ENCODE measurements at regions not wholly inside any gene's neighbourhood (a gene's known extent, or its start where the extent isn't known, plus 50 kb on each side); places are given as distances from the start of the nearest gene placed in this dataset.

DNA sequence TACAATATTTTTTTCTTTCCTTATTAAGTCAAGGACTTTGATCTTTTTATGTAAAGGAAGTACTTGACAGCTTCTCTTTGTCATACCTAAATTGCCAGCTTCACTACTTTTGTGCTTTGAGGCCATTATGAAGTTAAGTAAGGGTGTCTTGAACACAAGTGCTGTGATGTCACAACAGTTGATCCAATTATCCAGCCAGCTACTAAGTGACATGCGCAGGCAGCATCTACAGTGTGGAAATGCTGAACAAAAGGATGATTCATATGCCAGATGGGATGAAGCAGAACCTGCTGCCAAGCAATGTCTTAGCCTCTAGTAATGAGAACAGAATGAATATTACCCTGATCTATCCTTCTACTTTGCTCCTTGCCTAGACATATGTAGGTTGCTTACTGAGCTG lies 68.3 kb upstream of the TMEM244 start:
- H3K27me3 Mint-ChIP-seq, result peaks cover 6% of the 10 kb centered on the region
- no peaks in the 10 kb centered on the region for H3K4me1 Mint-ChIP-seq (ENCODE audit: low read depth)
- CTCF ChIA-PET, result interaction anchor here (1.3 kb wide), 2 partner anchors 10 to 155 kb away, joined by 3 to 4 read pairs; no protein-coding TSS in a partner anchor
- H3K27ac Mint-ChIP-seq, result no peak overlapping the region
- TF ChIP-seq, protein P1, sequence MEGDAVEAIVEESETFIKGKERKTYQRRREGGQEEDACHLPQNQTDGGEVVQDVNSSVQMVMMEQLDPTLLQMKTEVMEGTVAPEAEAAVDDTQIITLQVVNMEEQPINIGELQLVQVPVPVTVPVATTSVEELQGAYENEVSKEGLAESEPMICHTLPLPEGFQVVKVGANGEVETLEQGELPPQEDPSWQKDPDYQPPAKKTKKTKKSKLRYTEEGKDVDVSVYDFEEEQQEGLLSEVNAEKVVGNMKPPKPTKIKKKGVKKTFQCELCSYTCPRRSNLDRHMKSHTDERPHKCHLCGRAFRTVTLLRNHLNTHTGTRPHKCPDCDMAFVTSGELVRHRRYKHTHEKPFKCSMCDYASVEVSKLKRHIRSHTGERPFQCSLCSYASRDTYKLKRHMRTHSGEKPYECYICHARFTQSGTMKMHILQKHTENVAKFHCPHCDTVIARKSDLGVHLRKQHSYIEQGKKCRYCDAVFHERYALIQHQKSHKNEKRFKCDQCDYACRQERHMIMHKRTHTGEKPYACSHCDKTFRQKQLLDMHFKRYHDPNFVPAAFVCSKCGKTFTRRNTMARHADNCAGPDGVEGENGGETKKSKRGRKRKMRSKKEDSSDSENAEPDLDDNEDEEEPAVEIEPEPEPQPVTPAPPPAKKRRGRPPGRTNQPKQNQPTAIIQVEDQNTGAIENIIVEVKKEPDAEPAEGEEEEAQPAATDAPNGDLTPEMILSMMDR (IDR thresholded peaks at IDR 0.05), result no peak
- intact Hi-C loops (cut with micrococcal nuclease), result no loop called here
- no peaks in the 10 kb centered on the region for H3K36me3 Mint-ChIP-seq (ENCODE audit: low read depth)
- no peaks in the 10 kb centered on the region for H3K9me3 Mint-ChIP-seq
- no peak for ATAC-seq
- POLR2A ChIA-PET, result no interaction called here
- H3K4me3 Mint-ChIP-seq, result no peak overlapping the region
- DNase-seq, result no peak

DNA sequence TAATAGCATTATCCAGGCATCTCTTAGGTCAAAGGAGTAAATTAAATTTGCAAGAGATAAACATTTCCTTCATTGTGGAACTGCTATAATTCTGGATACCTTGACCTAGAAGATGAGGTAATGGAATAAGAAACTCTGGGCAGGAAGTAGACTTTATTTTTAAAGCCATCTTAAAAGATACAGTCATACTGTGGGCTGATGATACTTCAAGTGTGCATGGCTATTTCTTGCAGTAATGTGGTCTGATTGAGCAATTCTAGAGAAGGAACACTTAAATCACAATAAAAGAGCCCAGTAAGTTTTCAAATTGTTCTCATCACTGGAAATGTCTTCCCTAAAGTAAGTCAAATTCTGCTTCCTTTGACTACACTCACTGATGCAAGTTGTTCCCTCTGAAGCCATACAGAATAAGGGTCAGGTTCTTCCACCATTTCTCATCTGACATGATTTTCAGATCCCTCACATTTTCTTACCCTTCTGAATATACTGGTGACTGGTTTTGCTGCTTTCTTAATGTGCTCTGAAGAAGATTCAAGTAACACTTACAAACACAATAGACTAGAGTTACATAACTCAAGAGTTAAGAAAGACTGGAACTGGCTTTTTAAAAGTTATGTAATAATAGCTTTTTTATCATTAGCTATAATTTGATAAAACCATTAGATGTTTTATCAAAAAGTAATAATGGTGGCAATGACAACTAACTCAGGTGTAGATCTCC lies 62.6 kb upstream of the TMEM244 start:
- Mint-ChIP-seq H3K4me3 (no peak overlapping the region), H3K9me3 (no peaks in the 10 kb centered on the region), H3K4me1 (ENCODE audit: low read depth) (peaks cover 4% of the 10 kb centered on the region), H3K27ac (no peak overlapping the region), H3K36me3 (ENCODE audit: low read depth) (no peaks in the 10 kb centered on the region), H3K27me3 (peaks cover 4% of the 10 kb centered on the region)
- TF ChIP-seq, protein P1 (IDR thresholded peaks at IDR 0.05), result no peak
- no peak for DNase-seq
- ChIA-PET CTCF (interaction anchor here (1.4 kb wide), 1 partner anchor 13 kb away, joined by 3 read pairs; no protein-coding TSS in a partner anchor), POLR2A (no interaction called here)
- intact Hi-C loops (cut with micrococcal nuclease), result no loop called here
- ATAC-seq, result no peak

DNA sequence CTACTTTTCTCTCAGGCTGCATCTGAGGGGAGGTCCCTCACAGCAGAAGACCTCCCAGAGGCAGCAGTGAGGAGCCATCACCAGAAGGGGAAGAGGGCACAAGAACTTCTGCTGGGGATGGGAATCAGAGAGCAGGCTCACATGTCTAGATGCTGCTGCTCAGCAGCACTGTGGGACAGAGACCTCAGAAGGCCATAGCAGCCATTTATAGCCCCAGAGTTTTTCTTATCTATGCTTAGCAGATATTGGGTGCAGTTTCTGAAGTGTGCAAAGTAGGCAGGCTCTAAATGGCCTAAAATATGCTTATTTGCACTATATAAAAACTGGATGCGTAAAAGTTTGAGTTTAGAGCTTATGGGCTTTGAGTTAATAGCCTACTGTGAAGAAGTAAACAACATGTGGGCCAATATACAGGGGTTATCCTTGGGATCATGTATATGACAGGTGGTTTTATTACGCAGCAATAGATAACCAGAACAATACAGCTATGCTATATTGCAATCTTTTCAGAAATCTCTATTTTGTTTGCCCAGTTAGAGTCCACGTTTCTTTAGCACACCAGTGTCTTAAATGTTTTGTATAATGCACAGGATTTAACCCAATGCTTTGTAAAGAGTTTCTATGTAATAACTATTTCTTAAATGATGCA lies 60.2 kb upstream of the TMEM244 start:
- no peak for ATAC-seq
- H3K9me3 Mint-ChIP-seq, result no peaks in the 10 kb centered on the region
- H3K27me3 Mint-ChIP-seq, result no peaks in the 10 kb centered on the region
- TF ChIP-seq, protein P1 (IDR thresholded peaks at IDR 0.05), result no peak
- intact Hi-C loops (cut with micrococcal nuclease), result no loop called here
- no peak overlapping the region for H3K27ac Mint-ChIP-seq
- ChIA-PET CTCF (interaction anchor here (1.9 kb wide), 1 partner anchor 15 kb away, joined by 4 read pairs; no protein-coding TSS in a partner anchor), POLR2A (interaction anchor here (1.1 kb wide), 1 partner anchor 10 kb away, joined by 3 read pairs; no protein-coding TSS in a partner anchor)
- DNase-seq, result no peak
- no peaks in the 10 kb centered on the region for H3K36me3 Mint-ChIP-seq (ENCODE audit: low read depth)
- peaks cover 4% of the 10 kb centered on the region for H3K4me1 Mint-ChIP-seq (ENCODE audit: low read depth)
- H3K4me3 Mint-ChIP-seq, result no peak overlapping the region

GRCh38 chr6:129920103-129920798 lies 59.1 kb upstream of the TMEM244 start:
- Mint-ChIP-seq H3K27ac (no peak overlapping the region), H3K27me3 (no peaks in the 10 kb centered on the region), H3K4me3 (no peak overlapping the region), H3K36me3 (ENCODE audit: low read depth) (no peaks in the 10 kb centered on the region), H3K4me1 (ENCODE audit: low read depth) (peaks cover 4% of the 10 kb centered on the region), H3K9me3 (no peaks in the 10 kb centered on the region)
- POLR2A ChIA-PET, result no interaction called here
- intact Hi-C loops (cut with micrococcal nuclease), result no loop called here
- TF ChIP-seq, protein P1 (IDR thresholded peaks at IDR 0.05), result no peak
- DNase-seq, result no peak
- CTCF ChIA-PET, result no interaction called here
- no peak for ATAC-seq
